Small intestine (tissue), 7 donors: ENCODE measurements at regions not wholly inside any gene's neighbourhood (a gene's known extent, or its start where the extent isn't known, plus 50 kb on each side); places are given as distances from the start of the nearest gene placed in this dataset.

Experiments used
- DNase-seq, 2 donors: peaks; one replicate each; pipeline versions ENCODE4 v3.0.0 to v3.0.0-alpha.2; 2013
- FAIRE-seq: peaks from 2 replicates; lab custom pipeline; 2012; peaks lifted over from hg19 to GRCh38; lab: Jason Lieb, UNC
- H3K27ac ChIP-seq, 3 donors: one replicate each; pipeline ENCODE4 v1.5.1; 2013; ENCODE audit warnings: low read length in 2 of 3, mild to moderate bottlenecking in 2 of 3, control low read depth in 1 of 3, inconsistent platforms in 1 of 3, low read depth in 1 of 3, moderate library complexity in 1 of 3
- H3K27me3 ChIP-seq, 3 donors: one replicate each; pipeline ENCODE4 v1.6.1; 2013; ENCODE audit warnings: low read length in 3 of 3, inconsistent platforms in 1 of 3; ENCODE audit not compliant: control insufficient read depth in 3 of 3, insufficient read depth in 3 of 3
- H3K36me3 ChIP-seq, 3 donors: one replicate each; pipeline ENCODE4 v1.6.1; 2013; ENCODE audit warnings: low read length in 3 of 3, inconsistent platforms in 1 of 3, low read depth in 1 of 3, mild to moderate bottlenecking in 1 of 3, moderate library complexity in 1 of 3; ENCODE audit not compliant: control insufficient read depth in 3 of 3, insufficient read depth in 2 of 3
- H3K4me1 ChIP-seq, 3 donors: one replicate each; pipeline ENCODE4 v1.6.1; 2013; ENCODE audit warnings: low read length in 2 of 3, inconsistent platforms in 1 of 3, low read depth in 1 of 3, mild to moderate bottlenecking in 1 of 3, moderate library complexity in 1 of 3; ENCODE audit not compliant: control insufficient read depth in 3 of 3, insufficient read depth in 2 of 3
- H3K4me3 ChIP-seq, 3 donors: one replicate each; pipeline ENCODE4 v1.5.1; 2013; ENCODE audit warnings: low read length in 3 of 3, control low read depth in 1 of 3, inconsistent platforms in 1 of 3, low read depth in 1 of 3, mild to moderate bottlenecking in 1 of 3, moderate library complexity in 1 of 3
- H3K9me3 ChIP-seq, 2 donors: one replicate each; pipeline ENCODE4 v1.6.1; 2013; ENCODE audit warnings: low read depth in 1 of 2, low read length in 1 of 2; ENCODE audit not compliant: control insufficient read depth in 2 of 2, insufficient read depth in 1 of 2
- WGBS, 3 donors: extraction: QIAGEN DNeasy Blood & Tissue Kit; methylation state at CpG; one replicate each; pipeline ENCODE4 v1.1.7; 2013; 5-methylcytosine and 5-hydroxymethylcytosine counted together
- donor health status: healthy with polysubstance abuse.
- donor health status: control.
- donor health status: control.
- donor health status: Bipolar disorder and iron deficiency.
- donor health status: healthy.

DNA sequence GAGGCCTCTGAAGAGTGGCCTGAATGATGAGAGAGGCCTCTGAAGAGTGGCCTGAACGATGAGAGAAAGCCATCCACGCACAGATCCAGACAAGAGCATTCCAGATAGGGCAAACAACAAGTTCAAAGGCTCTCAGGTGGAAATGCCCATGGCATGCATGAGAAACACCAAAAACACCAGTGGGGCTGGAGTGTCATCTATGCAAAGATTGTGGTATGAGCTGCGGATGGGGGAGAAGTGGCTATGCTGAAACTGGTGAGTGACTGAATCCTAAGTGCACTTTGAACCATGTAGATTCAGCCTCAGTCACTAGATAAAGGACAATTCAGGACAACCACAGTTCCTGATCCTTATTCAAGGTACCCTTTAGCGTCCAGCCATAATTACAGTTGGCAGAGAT, 79.4 kb upstream of the GZMB start:
- FAIRE-seq (no peak), DNase-seq (no peak)
- Histone ChIP-seq H3K27me3 (no peaks in the 10 kb centered on the region), H3K4me1 (no peaks in the 10 kb centered on the region), H3K9me3 (no peaks in the 10 kb centered on the region), H3K4me3 (no peak overlapping the region), H3K36me3 (no peaks in the 10 kb centered on the region), H3K27ac (no peak overlapping the region)
- 66 to 82% (median 70%) methylated on average over 4 of the region's 4 CpGs for WGBS, 3 donors

DNA sequence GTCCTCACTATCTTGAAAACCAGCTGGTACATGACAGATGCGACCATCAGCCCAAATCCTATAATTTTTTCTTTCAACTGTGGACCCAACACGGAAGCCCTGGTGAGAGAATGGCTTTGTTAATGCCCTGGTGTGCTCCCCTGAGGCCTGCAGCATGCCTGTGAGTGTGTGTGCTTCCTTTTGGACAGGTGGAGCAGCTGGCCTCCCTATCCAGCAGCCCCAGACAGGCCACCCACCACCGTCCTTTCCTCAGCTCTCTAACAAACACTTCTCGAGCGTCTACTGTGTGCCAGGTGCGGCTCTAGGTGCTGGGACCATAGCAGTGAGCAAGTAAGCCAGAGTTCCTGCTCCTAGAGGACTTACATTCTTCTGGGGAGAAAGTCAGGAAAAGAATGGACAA, 78.9 kb upstream of the GZMB start:
- Histone ChIP-seq H3K27me3 (no peaks in the 10 kb centered on the region), H3K4me3 (no peak overlapping the region), H3K9me3 (no peaks in the 10 kb centered on the region), H3K36me3 (no peaks in the 10 kb centered on the region), H3K4me1 (no peaks in the 10 kb centered on the region), H3K27ac (no peak overlapping the region)
- 81 to 87% (median 85%) methylated on average over 6 of the region's 6 CpGs for WGBS, 3 donors
- FAIRE-seq, result no peak
- no peak for DNase-seq

DNA sequence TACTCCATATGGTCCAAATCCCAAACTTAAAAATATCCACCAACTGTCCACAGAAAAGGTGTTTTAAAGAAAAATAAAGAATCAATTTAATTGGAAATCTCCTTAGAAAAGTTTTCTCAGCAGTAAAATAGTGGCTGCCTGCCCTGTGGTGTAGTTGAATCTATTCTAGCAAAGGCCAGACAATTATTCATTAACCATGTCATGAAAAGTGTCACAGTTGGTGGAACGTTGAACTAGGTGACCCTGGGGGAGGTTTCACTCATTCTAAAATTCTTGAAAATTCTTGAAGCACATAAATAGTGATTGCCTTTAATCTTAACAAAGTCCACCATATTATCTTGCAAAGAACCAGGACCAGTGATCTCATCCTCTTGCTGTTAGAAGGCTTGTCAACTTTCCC, 78.4 kb upstream of the GZMB start:
- H3K36me3 ChIP-seq, result no peaks in the 10 kb centered on the region
- 30 to 58% (median 33%) methylated on average over 1 of the region's 1 CpG for WGBS, 3 donors
- H3K4me1 ChIP-seq, result no peaks in the 10 kb centered on the region
- no peak for DNase-seq
- no peaks in the 10 kb centered on the region for H3K27me3 ChIP-seq
- H3K9me3 ChIP-seq, result no peaks in the 10 kb centered on the region
- no peak overlapping the region for H3K4me3 ChIP-seq
- no peak overlapping the region for H3K27ac ChIP-seq
- no peak for FAIRE-seq

DNA sequence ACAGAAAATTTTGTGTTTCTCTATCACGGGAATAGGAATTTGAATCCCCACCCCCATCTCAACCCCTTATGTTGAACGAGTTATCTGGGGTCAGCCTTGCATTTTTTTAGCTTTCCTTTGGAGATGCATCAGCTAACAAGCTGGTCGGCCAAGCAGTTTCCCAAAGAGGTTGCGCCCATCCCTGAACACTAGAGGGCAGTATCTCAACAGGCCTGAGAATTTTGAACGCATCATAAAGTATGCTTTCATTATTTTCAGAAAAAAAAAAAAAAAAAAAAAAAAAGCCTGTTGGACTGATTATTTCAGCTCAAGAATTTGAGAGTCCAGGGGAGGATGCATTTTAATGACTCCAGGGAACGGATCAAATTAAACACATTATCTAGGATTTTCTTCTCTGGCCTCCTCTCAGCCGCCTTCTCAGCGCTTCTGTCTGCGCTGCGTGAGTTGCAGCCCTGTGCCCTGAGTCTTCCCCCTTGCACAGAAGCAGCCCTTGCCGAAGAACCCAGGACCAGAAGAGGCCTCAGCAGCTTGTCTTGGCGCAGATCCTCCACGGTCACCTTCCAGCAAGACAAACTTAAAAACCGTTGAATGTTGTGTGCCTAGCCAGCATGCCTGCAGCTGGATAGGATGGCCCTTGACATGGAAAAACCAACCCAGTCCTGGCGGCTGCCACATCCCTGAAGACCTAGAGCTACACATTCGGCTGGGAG, 76.6 kb upstream of the GZMB start:
- Histone ChIP-seq H3K36me3 (no peaks in the 10 kb centered on the region), H3K4me1 (no peaks in the 10 kb centered on the region), H3K4me3 (no peak overlapping the region), H3K9me3 (no peaks in the 10 kb centered on the region), H3K27ac (no peak overlapping the region), H3K27me3 (peaks cover 0 to 3% (median 0%) of the 10 kb centered on the region in 3 donors)
- 49 to 54% (median 51%) methylated on average over 16 of the region's 16 CpGs for WGBS, 3 donors
- FAIRE-seq (no peak), DNase-seq (peak; percentile 64 to 66)

DNA sequence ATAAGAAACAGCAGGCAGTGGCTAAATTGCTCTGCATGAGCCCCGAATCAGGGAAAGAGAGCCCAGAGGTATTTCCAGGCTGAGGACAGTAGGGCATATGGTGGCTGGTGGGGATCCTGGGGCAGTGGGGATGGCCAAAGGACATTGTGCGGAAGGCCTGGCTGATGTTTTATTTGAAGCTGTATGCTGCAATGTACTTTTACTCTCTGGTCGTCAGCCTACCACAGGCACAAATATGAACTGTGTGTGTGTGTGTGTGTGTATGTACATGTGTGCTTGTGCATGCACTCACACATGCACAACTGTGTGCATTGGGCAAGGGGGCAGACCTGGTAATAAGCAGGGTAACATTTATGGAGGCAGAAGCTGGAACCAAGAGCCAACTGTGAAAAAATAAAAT, 74.7 kb upstream of the GZMB start:
- H3K36me3 ChIP-seq, result no peaks in the 10 kb centered on the region
- no peaks in the 10 kb centered on the region for H3K9me3 ChIP-seq
- no peak overlapping the region for H3K27ac ChIP-seq
- DNase-seq (no peak), FAIRE-seq (no peak)
- peaks cover 0 to 3% (median 0%) of the 10 kb centered on the region in 3 donors for H3K27me3 ChIP-seq
- no peaks in the 10 kb centered on the region for H3K4me1 ChIP-seq
- WGBS, 3 donors, result 80 to 84% (median 83%) methylated on average over 3 of the region's 3 CpGs
- no peak overlapping the region for H3K4me3 ChIP-seq

DNA sequence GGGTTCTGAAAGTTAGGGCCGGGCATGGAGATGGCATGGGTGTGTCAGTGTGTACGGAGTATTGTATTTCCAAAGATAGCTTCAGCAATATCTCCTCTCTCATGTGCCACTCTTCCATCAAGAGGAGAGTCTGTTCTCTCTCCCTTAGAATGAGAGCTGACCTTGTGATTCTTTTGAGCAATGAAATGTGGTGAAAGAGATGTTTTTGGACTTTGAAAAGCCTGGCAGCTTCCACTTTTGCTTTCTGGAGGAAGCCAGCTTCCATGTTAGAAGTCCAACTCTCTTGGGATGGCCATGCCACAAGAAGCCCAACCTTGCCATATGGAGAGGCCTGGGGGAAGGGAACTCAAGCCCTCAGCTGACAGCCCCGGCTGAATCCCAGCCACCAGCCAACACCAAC, 72.4 kb upstream of the GZMB start:
- Histone ChIP-seq H3K27ac (no peak overlapping the region), H3K36me3 (no peaks in the 10 kb centered on the region), H3K27me3 (peaks cover 0 to 3% (median 0%) of the 10 kb centered on the region in 3 donors), H3K4me1 (no peaks in the 10 kb centered on the region), H3K9me3 (no peaks in the 10 kb centered on the region), H3K4me3 (no peak overlapping the region)
- FAIRE-seq (no peak), DNase-seq (no peak)
- WGBS, 3 donors, result 70 to 86% (median 79%) methylated on average over 3 of the region's 3 CpGs

DNA sequence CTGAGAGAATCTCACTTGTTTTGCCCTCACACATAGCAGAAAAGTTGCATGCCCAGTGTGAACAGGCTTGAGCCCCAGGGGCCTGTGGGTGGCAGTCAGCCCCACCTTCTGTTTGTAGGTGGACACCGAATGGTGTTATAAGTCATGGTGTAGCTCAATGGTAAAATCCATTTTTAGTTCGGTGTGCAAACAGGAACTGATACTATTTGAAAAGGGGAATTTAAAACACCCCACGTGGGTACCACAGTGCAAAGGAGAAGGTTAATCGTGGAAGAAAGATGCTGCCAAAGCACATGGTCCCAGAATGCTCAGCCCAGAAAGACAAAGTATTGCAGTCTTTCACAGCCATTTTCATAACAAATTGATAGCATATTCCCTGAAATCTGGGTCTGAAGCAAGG, 71.8 kb upstream of the GZMB start:
- DNase-seq (no peak), FAIRE-seq (no peak)
- no peaks in the 10 kb centered on the region for H3K36me3 ChIP-seq
- no peak overlapping the region for H3K27ac ChIP-seq
- 76 to 84% (median 76%) methylated on average over 4 of the region's 4 CpGs for whole genome bisulfite sequencing, 3 donors
- H3K4me1 ChIP-seq, result no peaks in the 10 kb centered on the region
- H3K9me3 ChIP-seq, result no peaks in the 10 kb centered on the region
- H3K27me3 ChIP-seq, result peaks cover 0 to 3% (median 0%) of the 10 kb centered on the region in 3 donors
- H3K4me3 ChIP-seq, result no peak overlapping the region

DNA sequence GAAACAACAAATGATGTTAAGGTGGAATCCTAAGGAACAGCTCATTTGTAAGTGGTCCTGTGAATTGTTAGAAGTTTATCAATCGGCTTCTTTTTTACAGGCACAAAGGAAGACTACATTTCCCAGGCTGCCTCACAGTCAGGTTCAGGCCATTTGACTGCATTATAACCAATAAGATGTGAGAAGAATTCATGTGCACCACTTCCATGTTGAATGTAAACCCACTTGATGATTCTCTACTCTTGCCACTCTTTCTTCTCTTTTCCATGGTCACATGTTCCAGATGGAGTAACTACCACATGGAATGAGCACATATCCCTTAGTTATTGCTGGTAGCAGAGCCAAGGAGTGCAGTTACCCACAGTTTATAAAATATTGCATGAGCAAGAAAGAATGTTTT, 67.1 kb upstream of the GZMB start:
- WGBS, 3 donors, result 82 to 98% (median 86%) methylated on average over 1 of the region's 1 CpG
- Histone ChIP-seq H3K36me3 (no peaks in the 10 kb centered on the region), H3K9me3 (peaks cover 0 to 6% of the 10 kb centered on the region in 2 donors), H3K4me1 (no peaks in the 10 kb centered on the region), H3K4me3 (no peak overlapping the region), H3K27ac (no peak overlapping the region), H3K27me3 (no peaks in the 10 kb centered on the region)
- FAIRE-seq (no peak), DNase-seq (no peak)

DNA sequence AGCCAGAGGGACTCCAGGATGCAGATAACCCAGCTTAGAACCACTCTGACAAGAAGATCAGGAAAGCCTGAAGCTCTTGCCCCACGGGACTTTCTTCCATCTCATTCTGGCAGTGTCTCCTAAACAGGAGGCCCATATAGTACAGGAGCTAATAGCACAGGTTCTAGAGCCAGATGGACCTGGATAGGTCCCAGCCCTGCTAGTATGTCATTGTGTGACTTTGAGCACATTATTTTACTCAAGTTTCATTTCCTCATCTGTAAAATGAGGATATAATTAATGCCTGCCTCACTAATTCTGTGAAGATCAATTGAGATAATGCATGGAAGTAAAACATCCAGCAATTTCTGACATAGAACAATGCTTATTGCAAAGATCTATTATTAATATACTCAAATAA, 66.5 kb upstream of the GZMB start:
- WGBS, 3 donors, result 35 to 67% (median 62%) methylated on average over 1 of the region's 1 CpG
- Histone ChIP-seq H3K4me1 (no peaks in the 10 kb centered on the region), H3K4me3 (no peak overlapping the region), H3K27me3 (no peaks in the 10 kb centered on the region), H3K36me3 (no peaks in the 10 kb centered on the region), H3K27ac (no peak overlapping the region), H3K9me3 (peaks cover 0 to 6% of the 10 kb centered on the region in 2 donors)
- no peak for DNase-seq
- no peak for FAIRE-seq
